GM12878 (cell line): ENCODE measurements at regions not wholly inside any gene's neighbourhood (a gene's known extent, or its start where the extent isn't known, plus 50 kb on each side); places are given as distances from the start of the nearest gene placed in this dataset.

Source experiments
- ATAC-seq: fragments of 200-7000 bp; cut with Tn5 transposase; 3 replicates; pipeline ENCODE4 v1.9.1; 2020; ENCODE audit warnings: mild to moderate bottlenecking, moderate library complexity
- BruUV-seq: library from RNA; stranded (reverse); fragments of 400-500 nt; replicated peaks from 2 replicates; lab custom pipeline; 2021; lab: Mats Ljungman, UMichigan
- CTCF ChIA-PET: fragments of 300-600 bp; sonication (Branson Sonifier 250); formaldehyde crosslinking; extraction: SDS; loops from one replicate; lab custom pipeline; 2021; ENCODE audit warnings: inconsistent platforms; lab: Yijun Ruan, JAX
- POLR2A ChIA-PET: fragments of 350-600 bp; formaldehyde crosslinking; extraction: SDS; loops from one replicate; lab custom pipeline; 2021; ENCODE audit warnings: inconsistent platforms; lab: Charles Lee
- RAD21 ChIA-PET: fragments of 300-600 bp; sonication (Branson Sonifier 250); formaldehyde crosslinking; loops from one replicate; lab custom pipeline; 2023; ENCODE audit warnings: antibody characterized with exemption; ENCODE audit not compliant: unreplicated experiment; lab: Charles Lee
- SMC1A ChIA-PET: fragments of 300-600 bp; sonication (Branson Sonifier 250); formaldehyde crosslinking; loops from one replicate; lab custom pipeline; 2023; ENCODE audit not compliant: unreplicated experiment, uncharacterized antibody; lab: Charles Lee
- DNase-seq: peaks from one replicate; pipeline ENCODE4 v3.0.0-alpha.2; 2011; ENCODE audit warnings: low read depth, low spot score
- FAIRE-seq: peaks from 3 replicates; lab custom pipeline; 2011; peaks lifted over from hg19 to GRCh38; lab: Jason Lieb, UNC
- H2AFZ ChIP-seq: 2 replicates; pipeline ENCODE4 v1.6.0; 2011; ENCODE audit warnings: low read depth, low read length, control low read depth; ENCODE audit not compliant: control insufficient read depth
- H3K27ac ChIP-seq: 2 replicates; pipeline ENCODE4 v1.5.1; 2011; ENCODE audit warnings: control low read depth; ENCODE audit not compliant: control insufficient read depth, insufficient read depth
- H3K27me3 ChIP-seq, 2 experiments: replicated peaks in 1 of 2; 2 replicates each; pipeline versions ENCODE4 v1.6.0 to v1.6.1; 2011; ENCODE audit warnings: low read length in 1 of 2; ENCODE audit not compliant: control insufficient read depth in 2 of 2, insufficient read depth in 2 of 2
- H3K36me3 ChIP-seq, 2 experiments: 2 replicates each; pipeline ENCODE4 v1.5.1; 2011; ENCODE audit warnings: low read length in 1 of 2; ENCODE audit not compliant: control insufficient read depth in 2 of 2, insufficient read depth in 2 of 2
- H3K4me1 ChIP-seq: 2 replicates; pipeline ENCODE4 v1.6.1; 2011; ENCODE audit warnings: mild to moderate bottlenecking, low read length, moderate library complexity, mixed read lengths; ENCODE audit not compliant: control insufficient read depth, insufficient read depth
- H3K4me2 ChIP-seq: 2 replicates; pipeline ENCODE4 v1.6.0; 2011; ENCODE audit warnings: control low read depth; ENCODE audit not compliant: control insufficient read depth, insufficient read depth
- H3K4me3 ChIP-seq: fragments of 200-600 bp; sonication (generic); 2 replicates; pipeline ENCODE4 v1.5.1; 2016
- H3K79me2 ChIP-seq: 2 replicates; pipeline ENCODE4 v1.6.0; 2011; ENCODE audit warnings: low read length; ENCODE audit not compliant: control insufficient read depth, insufficient read depth
- H3K9ac ChIP-seq: 2 replicates; pipeline ENCODE4 v1.8.0; 2011; ENCODE audit warnings: low read length, control low read depth, mixed read lengths; ENCODE audit not compliant: control insufficient read depth, insufficient read depth
- H3K9me3 ChIP-seq: replicated peaks from 3 replicates; pipeline ENCODE4 v1.5.1; 2011; ENCODE audit warnings: mild to moderate bottlenecking, low read length; ENCODE audit not compliant: control insufficient read depth, insufficient read depth
- H4K20me1 ChIP-seq: 2 replicates; pipeline ENCODE4 v1.6.0; 2011; ENCODE audit not compliant: control insufficient read depth, insufficient read depth
- NRF1 ChIP-seq: conservative IDR thresholded peaks from 2 replicates; pipeline ENCODE4 v1.6.1; 2011; ENCODE audit warnings: mild to moderate bottlenecking, low read depth, low read length, improper control_type of control experiment
- WGBS: methylation state at CpG from one replicate; pipeline ENCODE4 v1.1.6; 2016; ENCODE audit warnings: low lambda C conversion rate; ENCODE audit not compliant: insufficient replicate concordance, insufficient coverage; ENCODE audit errors: missing lambda C conversion rate; 5-methylcytosine and 5-hydroxymethylcytosine counted together
- in situ Hi-C: fragments of 300-500 bp; cut with MboI; formaldehyde crosslinking; loops from 9 replicates; pipeline ENCODE4 v1.14.3; 2018; ENCODE audit warnings: mixed read lengths
- intact Hi-C: fragments of 100-400 bp; cut with micrococcal nuclease; formaldehyde crosslinking; loops from one replicate; pipeline ENCODE4 v1.14.2; 2022; ENCODE audit not compliant: unreplicated experiment
- TF ChIP-seq, protein P1 (sequence below): IDR thresholded peaks from 2 replicates; pipeline ENCODE4 v1.6.1; 2012; ENCODE audit warnings: mild to moderate bottlenecking, low read depth, low read length
- TF ChIP-seq, protein P2 (sequence below): fragments of 450-650 bp; IDR thresholded peaks from 2 replicates; pipeline ENCODE4 v1.6.1; 2017; ENCODE audit warnings: mild to moderate bottlenecking, moderate library complexity

DNA sequence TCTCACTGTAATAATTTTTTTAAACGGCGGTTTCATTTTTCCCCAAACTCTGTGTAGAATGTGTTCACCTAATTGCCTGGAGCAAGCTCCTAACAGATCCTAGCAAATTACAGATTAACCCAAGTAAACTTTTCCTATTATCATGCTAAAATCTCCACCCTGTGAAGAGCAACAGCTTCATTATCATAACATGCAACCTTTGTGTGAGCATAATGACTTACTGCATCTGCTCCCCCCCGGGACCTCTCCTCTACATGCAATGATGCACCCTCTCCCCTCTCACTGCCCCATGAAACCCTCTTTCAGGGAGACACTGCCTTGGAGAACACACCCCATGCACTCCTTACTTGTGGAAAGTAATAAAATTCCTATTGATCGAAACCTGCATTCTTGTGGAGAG is 717.0 kb upstream of the TMPRSS15 start:
- Histone ChIP-seq H3K36me3 (no peaks in the 10 kb centered on the region), H4K20me1 (no peaks in the 10 kb centered on the region), H3K4me3 (no peak overlapping the region), H3K27ac (no peak overlapping the region), H3K4me1 (no peaks in the 10 kb centered on the region), H3K4me2 (no peak overlapping the region), H3K79me2 (no peaks in the 10 kb centered on the region), H3K27me3 (no peaks in the 10 kb centered on the region), H2AFZ (no peak overlapping the region), H3K9me3 (no peaks in the 10 kb centered on the region; the same call in 2 of the 3 replicates), H3K9ac (no peak overlapping the region)
- no TSS peak for BruUV-seq
- POLR2A ChIA-PET = no interaction called here
- no peak for TF ChIP-seq NRF1
- TF ChIP-seq, protein P1, sequence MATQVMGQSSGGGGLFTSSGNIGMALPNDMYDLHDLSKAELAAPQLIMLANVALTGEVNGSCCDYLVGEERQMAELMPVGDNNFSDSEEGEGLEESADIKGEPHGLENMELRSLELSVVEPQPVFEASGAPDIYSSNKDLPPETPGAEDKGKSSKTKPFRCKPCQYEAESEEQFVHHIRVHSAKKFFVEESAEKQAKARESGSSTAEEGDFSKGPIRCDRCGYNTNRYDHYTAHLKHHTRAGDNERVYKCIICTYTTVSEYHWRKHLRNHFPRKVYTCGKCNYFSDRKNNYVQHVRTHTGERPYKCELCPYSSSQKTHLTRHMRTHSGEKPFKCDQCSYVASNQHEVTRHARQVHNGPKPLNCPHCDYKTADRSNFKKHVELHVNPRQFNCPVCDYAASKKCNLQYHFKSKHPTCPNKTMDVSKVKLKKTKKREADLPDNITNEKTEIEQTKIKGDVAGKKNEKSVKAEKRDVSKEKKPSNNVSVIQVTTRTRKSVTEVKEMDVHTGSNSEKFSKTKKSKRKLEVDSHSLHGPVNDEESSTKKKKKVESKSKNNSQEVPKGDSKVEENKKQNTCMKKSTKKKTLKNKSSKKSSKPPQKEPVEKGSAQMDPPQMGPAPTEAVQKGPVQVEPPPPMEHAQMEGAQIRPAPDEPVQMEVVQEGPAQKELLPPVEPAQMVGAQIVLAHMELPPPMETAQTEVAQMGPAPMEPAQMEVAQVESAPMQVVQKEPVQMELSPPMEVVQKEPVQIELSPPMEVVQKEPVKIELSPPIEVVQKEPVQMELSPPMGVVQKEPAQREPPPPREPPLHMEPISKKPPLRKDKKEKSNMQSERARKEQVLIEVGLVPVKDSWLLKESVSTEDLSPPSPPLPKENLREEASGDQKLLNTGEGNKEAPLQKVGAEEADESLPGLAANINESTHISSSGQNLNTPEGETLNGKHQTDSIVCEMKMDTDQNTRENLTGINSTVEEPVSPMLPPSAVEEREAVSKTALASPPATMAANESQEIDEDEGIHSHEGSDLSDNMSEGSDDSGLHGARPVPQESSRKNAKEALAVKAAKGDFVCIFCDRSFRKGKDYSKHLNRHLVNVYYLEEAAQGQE = no peak
- TF ChIP-seq, protein P2, sequence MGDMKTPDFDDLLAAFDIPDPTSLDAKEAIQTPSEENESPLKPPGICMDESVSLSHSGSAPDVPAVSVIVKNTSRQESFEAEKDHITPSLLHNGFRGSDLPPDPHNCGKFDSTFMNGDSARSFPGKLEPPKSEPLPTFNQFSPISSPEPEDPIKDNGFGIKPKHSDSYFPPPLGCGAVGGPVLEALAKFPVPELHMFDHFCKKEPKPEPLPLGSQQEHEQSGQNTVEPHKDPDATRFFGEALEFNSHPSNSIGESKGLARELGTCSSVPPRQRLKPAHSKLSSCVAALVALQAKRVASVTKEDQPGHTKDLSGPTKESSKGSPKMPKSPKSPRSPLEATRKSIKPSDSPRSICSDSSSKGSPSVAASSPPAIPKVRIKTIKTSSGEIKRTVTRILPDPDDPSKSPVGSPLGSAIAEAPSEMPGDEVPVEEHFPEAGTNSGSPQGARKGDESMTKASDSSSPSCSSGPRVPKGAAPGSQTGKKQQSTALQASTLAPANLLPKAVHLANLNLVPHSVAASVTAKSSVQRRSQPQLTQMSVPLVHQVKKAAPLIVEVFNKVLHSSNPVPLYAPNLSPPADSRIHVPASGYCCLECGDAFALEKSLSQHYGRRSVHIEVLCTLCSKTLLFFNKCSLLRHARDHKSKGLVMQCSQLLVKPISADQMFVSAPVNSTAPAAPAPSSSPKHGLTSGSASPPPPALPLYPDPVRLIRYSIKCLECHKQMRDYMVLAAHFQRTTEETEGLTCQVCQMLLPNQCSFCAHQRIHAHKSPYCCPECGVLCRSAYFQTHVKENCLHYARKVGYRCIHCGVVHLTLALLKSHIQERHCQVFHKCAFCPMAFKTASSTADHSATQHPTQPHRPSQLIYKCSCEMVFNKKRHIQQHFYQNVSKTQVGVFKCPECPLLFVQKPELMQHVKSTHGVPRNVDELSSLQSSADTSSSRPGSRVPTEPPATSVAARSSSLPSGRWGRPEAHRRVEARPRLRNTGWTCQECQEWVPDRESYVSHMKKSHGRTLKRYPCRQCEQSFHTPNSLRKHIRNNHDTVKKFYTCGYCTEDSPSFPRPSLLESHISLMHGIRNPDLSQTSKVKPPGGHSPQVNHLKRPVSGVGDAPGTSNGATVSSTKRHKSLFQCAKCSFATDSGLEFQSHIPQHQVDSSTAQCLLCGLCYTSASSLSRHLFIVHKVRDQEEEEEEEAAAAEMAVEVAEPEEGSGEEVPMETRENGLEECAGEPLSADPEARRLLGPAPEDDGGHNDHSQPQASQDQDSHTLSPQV = no peak
- SMC1A ChIA-PET = no interaction called here
- DNase-seq = no peak
- CTCF ChIA-PET = interaction anchor here (1.0 kb wide), 1 partner anchor 11 kb away, joined by 3 read pairs; no protein-coding TSS in a partner anchor
- RAD21 ChIA-PET = no interaction called here
- no peak for ATAC-seq
- no peak for FAIRE-seq
- 56% methylated on average over 4 of the region's 4 CpGs for WGBS
- in situ Hi-C loops (no loop called here), intact Hi-C loops (no loop called here)
